Muscle of arm (tissue), 1 donor: ENCODE measurements at regions not wholly inside any gene's neighbourhood (a gene's known extent, or its start where the extent isn't known, plus 50 kb on each side); places are given as distances from the start of the nearest gene placed in this dataset.
A peak's percentile ranks its signal among the peaks of the same experiment; 100 is the strongest.
"Not testable (repeated sequence)": the region's sequence is repeated elsewhere in the genome, so short reads cannot be mapped to it uniquely, and the experiment has no call there.

ENCODE experiments used
- DNase-seq: peaks from one replicate; pipeline ENCODE4 v3.0.0-alpha.2; 2013

DNA sequence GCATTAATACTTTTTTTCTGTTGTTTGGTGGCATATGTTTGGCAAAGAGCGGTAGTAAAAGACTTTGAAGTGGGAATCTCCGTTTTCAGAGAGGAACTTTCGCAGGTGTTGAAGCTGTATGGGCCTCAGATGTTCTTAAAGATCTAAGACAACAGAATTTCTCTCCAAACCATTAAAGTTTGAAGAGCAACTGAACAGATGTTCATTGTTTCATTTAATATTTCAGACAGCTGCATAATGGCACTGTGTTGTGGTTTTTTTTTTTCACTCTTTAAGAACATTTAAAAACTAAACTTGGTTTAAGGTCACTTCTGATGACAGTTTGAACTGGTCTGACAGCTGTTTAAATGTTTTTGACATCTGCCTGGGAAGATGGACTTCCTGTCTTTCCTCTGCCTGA is 882.7 kb upstream of the PCDH10 start:
- no peak for DNase-seq

DNA sequence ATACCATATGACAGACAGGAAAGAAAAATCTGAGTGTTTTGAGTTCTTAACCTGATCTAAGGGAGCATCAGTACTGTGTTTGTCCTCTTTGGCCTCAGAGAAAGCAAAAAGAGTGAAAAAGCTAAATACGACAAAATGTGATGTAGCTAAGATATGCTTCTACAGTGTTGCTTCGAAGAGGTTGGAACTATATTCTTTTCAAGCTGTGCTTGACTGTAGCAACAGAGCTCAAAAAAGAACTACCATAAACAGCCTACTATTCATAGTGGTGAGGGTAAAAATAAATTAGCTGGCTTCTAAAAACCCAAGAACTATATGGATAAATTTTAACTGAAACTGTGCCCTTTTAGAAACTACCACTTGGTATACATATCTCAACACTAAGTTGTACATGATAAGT is 881.8 kb upstream of the PCDH10 start:
- no peak for DNase-seq

DNA sequence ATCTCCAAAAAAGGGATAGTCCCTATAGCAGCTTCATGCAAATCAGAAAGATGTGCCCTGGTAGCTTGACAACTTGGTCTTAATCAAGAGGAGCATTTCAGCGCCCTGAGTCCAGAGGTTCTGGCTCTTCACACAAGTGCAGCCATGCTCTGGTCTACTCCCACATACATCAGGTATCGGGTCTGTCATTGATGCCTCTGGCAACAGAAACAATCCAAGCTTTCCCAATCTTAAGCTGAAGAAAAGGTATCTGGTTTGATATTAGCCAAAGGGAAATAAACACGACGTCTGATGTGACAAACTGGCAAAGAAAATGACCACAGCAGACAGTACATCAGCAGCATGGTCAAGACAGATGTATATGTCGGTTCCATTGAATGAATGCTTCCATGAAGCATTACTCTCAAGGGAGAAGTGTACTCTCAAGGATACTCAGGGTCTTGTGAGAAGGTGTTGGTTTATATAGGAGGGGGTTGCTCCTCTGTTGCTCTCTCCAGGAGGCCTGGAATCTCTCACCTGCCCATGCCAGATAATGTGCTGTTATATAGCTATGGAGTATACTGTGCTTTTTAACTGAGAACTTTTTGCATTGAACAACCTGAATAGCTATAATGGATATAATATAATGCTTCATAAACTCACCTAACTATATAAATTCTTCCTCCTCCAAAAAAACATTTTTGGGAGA is 879.6 kb upstream of the PCDH10 start:
- DNase-seq = no peak

DNA sequence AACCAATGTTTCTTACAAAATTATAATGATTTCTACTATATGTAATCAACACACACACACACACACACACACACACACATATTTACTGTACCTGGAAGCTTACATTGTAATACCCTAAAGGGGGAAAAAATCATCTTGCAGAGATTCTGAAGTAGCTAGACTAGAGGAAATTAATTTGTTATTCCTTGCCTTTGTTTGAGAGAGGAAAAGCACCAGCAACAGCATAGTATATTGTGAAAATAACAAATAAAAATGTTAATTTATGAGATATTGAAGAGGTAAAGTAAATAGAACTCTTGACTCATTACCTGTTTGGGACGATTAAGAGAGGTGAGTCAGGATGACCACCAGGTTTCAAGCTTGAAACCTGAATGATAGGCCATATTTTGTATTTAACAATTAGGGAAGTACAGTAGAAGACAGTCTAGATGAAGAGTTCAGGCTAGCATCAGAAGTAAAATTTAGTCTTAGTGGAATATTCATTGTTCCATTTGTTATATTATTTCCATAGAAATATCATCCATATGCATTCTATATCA is 873.4 kb upstream of the PCDH10 start:
- no peak for DNase-seq

DNA sequence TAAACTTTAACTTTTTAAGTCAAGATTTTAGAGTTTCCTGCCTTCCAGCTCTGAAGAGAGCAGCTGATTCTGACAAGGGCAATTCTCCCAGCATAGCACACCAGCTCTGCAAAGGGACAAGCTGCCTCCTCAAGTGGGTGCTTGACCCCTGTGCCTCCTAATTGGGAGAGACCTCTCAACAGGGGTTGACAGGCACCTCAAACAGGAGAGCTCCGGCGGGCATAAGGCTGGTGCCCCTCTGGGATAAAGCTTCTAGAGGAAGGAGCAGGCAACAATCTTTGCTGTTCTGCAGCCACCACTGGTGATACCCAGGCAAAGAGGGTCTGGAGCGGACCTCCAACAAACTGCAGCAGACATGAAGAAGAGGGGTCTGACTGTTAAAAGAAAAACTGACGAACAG is 872.9 kb upstream of the PCDH10 start:
- no peak for DNase-seq

DNA sequence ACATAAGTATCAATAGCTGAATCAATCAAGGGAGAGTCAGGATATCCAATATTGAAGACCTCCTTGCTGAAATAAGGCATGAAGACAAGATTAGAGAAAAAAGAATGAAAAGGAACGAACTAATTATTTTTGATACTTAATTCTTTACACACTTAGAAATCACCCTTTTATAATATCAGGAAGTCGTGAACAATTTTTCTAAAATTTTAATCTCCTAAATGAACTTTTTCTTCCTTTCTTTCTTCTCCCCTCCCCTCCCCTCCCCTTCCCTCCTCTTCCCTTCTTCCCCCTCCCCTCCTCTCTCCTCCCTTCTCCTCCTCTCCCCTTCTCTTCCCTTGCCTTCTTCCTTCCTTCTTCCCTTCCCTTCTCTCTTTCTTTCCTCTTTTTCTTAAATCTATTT is 872.1 kb upstream of the PCDH10 start:
- no peak for DNase-seq

DNA sequence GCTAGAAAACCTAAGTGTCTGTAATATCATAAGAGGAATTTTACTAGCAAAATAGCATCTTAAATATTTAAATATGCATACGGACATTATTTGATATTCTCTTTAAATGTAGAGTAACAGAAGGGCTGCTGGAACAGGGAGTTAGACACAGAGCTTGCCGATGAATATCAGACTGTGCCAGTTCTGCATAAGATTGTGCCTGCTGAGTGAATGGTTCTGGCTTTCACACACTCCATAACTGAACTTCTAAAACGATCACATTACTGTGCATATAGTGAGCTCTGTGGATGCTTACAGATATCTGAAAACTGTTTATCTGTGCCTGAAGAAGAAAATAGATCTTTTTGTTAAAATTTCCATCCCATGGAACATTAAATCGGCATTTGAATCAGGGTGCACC is 867.4 kb upstream of the PCDH10 start:
- DNase-seq = no peak

DNA sequence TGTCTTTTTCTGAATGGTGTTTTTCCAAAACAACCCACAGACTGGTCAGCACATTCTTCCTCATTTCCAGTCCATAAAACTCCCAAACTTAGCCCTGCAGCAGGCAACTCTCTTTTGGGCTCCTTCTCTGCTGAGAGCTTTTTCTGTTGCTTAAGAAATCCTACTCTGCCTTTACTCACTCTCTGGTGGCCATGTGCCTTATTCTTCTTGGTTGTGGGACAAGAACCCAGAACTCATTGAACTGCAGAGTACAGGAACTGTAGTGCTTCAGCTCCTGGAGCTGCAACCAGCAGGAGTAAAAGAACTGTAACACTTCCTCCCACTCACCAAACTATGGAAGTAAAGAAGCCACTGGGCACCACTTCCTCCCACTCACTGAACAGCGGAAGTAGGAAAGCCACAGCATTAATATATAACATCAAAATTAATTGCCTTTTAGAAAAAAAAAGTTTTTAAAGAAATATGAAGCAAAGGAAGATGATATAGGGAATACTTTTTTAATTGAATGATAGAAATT is 864.1 kb upstream of the PCDH10 start:
- DNase-seq = no peak

DNA sequence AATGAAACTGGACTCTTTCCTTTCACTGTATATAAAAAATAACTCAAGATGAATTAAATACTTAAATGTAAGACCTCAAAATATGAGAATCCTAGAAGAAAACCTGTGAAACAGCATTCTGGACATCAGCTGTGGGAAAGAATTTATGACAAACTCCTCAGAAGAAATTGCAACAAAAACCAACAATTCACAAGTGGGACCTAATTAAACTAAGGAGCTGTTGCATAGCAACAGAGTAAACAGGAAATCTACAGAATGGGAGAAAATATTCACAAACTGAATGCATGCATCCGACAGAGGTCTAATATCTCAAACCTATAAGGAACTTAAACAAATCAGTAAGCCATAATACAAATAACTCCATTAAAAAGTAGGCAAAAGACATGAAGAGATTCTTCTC is 851.7 kb upstream of the PCDH10 start:
- DNase-seq = peak; percentile 35

DNA sequence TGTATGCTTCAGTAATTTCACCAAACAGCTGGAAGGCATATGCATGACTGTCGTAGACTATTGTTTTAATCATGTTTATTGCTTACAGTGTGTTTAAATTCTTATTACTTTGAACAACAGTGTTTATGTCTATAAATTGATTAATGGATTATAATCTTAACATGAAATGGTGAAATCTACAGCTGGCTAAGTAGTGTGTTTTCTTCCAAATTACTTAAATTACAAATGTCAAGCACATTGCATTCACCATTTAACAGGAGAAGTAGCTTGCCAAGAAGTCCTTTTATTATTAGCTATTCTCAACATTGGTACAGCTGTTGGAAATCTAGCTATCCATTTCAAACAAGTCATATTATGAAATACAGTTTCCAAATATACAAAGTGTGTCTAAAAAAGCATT is 849.3 kb upstream of the PCDH10 start:
- no peak for DNase-seq

DNA sequence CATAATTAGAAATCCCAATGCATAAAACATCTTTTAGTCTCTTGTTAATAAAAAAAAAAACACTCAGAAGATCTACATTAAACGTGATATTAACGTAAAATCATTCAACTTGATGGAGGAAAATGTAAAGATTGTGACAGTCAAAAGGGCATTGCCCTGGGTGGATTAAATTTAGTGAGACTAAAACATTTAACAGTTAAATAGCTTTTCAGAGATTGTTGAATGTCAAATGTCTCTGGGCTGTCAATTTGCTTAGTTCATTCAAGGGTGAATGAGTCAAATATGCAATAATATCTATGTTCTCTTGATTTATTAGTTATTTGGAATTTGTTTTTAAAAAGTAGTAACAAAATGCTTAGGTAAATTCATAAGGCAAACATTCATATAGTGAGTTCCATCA is 836.6 kb upstream of the PCDH10 start:
- no peak for DNase-seq

DNA sequence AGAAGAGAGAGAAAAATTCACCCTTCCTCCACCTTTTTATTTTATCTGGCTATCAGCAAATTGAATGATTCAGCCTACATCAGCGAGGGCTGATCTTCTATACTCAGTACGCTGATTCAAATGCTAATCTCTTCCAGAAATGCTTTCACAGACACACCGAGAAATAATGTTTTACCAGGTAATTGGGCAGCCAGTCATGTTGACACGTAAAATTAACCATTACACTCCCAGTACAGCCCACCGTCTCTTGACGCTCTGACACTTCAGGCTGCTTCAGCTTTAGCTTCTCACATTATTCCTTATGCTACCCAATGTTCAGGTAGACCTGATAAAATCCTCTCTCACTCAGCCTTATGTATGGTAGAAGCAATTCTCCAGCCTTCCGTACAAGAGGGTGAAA is 835.2 kb upstream of the PCDH10 start:
- no peak for DNase-seq

DNA sequence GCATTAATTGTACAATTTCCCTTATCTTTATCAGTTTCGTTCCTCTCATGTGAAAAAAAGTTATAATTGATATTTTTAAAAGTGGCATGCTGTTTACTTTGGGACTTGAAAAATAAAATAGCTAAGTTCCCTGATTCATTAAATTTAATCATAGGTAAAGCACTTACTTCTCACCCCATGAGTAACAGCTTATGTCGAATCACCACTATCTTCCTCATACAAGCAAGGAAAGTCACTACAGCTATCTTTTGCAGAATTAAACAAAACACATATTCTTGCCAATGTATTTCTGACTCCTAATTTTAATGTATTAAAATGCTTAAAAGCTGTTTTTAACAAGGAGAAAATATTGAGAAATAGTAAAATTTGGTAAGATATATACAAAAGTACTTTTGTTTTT is 832.4 kb upstream of the PCDH10 start:
- DNase-seq = no peak

DNA sequence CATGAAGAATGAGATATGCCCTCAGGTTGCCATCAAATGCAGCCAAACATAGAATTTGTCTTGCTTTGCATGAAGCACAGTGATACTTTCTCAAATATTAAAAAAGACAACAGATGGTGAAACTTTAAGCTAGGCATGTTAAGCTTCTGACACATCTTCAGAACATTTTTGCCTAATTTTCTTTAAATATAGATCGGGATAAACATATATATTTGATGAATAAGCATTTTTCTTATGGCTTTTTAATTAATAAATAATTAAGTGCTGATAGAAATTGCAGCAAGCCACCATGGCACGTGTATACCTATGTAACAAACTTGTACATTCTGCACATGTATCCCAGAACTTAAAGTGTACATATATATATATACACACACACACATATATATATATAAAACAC is 831.2 kb upstream of the PCDH10 start:
- DNase-seq = no peak

DNA sequence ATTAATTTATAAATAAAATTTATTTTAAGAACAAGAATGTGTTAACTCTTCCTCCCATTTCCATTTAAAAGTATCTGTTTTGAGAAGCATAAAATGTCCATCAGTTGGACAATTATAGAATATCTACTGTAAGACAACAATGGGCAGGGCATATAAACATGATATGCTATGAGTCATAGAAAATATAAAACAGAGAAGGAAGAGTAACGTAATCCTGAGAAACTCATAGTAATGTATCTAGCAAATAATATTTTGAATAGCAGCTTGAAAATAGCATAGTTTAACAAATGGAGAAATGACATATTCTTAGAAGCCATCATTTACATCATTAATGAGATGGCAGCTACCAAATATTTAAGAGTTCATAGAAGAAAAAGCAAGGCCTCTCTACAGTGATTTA is 820.3 kb upstream of the PCDH10 start:
- no peak for DNase-seq

DNA sequence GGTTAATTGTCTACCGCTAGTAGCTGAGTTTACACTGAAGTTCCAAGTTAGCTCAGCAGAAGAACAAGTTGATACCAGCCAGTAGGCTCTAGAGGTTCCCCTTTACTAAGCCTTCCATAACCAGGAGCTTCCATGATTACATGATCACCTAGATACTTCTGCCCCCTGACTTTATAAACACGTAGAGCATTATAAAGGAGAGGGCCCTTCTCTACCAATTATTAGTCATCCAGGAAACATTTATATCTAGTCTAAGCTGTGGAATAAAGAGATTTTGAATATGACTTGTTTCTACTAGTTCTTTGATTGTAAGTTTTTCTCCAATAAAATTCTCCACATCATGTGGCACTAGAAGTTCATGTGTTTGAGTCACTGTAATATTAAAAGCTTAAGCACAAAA is 818.1 kb upstream of the PCDH10 start:
- DNase-seq = no peak

DNA sequence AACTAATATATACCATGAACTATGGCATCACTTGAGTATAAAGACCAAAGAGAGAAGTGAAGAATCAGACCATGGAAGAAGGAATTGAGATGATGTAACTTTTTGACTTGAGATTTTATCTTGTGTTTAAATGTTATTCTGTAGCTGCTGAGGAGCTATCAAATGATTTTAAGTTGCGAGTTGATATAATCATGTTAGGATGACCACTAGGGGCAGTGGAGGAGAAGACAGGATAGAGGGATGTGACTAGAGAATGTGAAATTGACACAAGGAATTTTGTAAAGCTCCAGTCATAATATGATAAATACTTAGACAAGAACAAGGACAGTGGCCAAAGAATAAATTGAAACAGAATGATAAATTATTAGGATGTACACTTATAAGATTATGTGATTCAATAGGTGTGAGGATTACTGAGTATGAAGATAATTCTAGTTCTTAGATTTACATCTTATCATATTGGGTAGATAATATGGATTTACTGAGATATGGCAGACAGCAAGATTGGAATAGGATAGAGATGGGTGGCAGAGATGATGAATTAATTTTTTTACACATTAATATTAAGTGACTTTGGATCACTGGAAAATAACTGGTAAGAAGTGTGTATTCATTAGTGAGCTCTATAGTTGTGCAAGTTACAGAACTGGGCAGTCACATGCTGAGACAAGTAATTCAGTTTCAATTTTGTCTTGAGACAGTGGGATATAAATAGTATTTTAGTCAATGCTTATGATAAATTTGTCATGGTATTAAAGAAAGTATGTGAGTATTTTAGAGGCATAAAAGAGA is 816.0 kb upstream of the PCDH10 start:
- no peak for DNase-seq

DNA sequence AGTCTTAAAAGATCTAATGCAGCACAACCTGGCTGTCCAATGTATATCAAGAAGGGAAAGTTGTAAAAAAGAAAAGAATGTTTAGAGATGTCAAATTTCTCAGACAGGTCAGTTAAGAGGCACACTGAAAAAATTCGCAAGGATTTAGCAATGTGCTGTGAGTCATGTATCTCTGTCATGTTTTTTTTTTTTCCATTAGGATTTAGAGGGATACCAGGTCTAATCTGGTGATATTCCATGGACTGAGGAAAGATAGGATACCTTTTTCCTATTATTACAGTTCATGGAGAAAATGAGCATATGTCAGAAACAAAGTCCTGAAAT is 815.4 kb upstream of the PCDH10 start:
- DNase-seq = no peak

DNA sequence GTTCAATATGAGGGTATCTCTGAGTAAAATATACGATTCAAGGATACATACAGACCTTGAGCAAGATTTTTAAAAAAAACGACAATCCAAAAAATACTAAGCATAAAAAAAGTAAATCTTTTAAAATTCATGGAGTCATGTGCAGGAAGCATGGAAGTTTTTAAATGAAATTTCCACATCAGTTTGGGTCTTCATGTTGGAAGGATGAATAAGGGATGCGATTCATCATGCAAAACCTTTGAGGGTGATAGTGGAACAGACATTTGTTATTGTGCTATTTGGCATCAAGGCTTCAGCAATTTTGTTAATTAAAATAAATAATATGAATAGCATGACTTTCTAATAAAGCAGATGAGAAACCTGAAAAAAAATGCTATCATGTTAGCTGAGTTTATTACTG is 815.0 kb upstream of the PCDH10 start:
- DNase-seq = no peak

DNA sequence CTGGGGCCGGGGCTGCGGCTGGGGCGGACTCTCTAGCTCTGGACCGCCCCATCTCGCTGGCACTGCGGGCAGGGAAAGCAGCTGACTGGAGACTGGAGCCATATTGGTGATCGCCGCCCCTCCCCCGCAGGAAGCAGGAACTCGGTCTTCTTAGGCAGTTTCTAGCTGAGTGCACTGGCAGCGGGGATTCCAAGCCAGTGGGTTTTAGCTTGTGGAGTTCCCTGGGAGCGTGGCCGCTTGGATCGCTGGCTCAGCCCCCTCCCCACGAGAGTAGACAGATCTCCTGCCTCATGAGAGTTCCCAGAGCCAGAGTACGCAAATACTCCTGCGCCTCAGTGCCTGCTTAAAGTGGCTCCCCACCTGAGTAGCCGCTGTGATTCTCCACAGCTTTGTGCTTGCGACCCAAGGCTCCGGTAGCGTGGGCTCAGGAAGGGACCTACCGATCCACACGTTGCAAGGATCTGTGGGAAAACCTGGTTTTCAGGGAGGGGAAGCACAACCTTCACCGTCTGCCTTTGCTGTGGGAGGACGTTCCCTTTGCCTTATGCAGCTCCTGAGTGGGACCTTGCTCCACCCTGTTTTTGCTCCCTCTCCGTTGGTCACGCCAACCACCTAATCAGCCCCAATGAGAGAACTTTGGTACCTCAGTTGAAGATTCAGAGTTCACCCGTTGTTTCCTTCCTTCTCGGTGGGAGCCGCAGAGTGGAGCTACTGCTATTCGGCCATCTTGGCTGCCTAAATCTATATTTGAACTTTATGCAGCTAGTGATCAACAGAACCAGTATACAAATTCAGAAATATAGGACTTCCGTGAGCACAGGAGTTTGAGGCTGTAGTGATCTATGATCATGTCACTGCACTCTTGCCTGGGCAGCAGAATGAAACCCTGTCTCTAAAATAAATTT is 803.9 kb upstream of the PCDH10 start:
- DNase-seq = no peak

DNA sequence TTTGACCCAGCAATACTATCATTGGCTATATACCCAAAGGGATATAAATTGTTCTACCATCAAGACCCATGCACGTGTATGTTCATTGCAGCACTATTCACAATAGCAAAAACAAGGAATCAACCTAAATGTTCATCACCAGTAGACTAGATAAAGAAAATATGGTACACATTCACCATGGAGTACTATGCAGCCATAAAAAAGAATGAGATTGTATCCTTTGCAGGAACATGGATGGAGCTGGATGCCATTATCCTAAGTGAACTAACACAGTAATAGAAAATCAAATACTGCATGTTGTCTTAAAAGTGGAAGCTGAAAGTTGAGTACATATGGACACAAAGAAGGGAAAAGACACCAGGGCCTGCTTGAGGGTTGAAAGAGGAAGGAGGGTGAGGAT is 803.1 kb upstream of the PCDH10 start:
- no peak for DNase-seq

DNA sequence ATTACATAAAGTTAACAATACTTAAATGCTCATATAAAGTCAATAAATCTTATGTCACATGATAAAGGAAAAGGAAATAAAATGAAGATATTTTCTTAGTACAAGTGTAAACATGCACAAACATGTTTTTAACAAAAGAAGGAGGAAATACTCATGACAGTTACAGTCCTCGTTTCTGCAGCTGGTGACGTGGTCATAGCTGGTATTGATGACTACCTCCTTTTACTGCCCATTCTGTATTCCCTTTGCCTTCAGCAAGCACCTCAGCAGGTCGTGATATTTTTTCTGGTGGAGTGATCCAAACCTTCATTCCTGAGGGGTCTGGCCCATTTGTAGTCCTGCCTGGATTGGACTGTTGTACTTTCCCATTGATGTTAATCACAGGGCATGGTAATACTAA is 797.5 kb upstream of the PCDH10 start:
- DNase-seq = not testable (repeated sequence)
